Endothelial cell (in vitro differentiated cells): ENCODE measurements at regions not wholly inside any gene's neighbourhood (a gene's known extent, or its start where the extent isn't known, plus 50 kb on each side); places are given as distances from the start of the nearest gene placed in this dataset.

ENCODE experiments used
- DNase-seq: peaks from one replicate; pipeline ENCODE4 v3.0.0; 2021; ENCODE audit warnings: low spot score
- H3K27ac Mint-ChIP-seq: one replicate; pipeline ENCODE4 v1.8.0; 2021; ENCODE audit warnings: mixed read lengths, inconsistent platforms; ENCODE audit not compliant: unreplicated experiment
- H3K27me3 Mint-ChIP-seq: one replicate; pipeline ENCODE4 v1.8.0; 2021; ENCODE audit warnings: mild to moderate bottlenecking, moderate library complexity, mixed read lengths, inconsistent platforms; ENCODE audit not compliant: unreplicated experiment
- H3K36me3 Mint-ChIP-seq: one replicate; pipeline ENCODE4 v1.8.0; 2021; ENCODE audit warnings: mild to moderate bottlenecking, low read depth, mixed read lengths, inconsistent platforms; ENCODE audit not compliant: unreplicated experiment
- H3K4me1 Mint-ChIP-seq: one replicate; pipeline ENCODE4 v1.8.0; 2021; ENCODE audit warnings: mild to moderate bottlenecking, mixed read lengths, inconsistent platforms; ENCODE audit not compliant: unreplicated experiment
- H3K4me3 Mint-ChIP-seq: one replicate; pipeline ENCODE4 v1.8.0; 2021; ENCODE audit warnings: mild to moderate bottlenecking, mixed read lengths, inconsistent platforms; ENCODE audit not compliant: unreplicated experiment
- H3K9me3 Mint-ChIP-seq: one replicate; pipeline ENCODE4 v1.8.0; 2021; ENCODE audit warnings: mixed read lengths, inconsistent platforms; ENCODE audit not compliant: unreplicated experiment
- CTCF ChIP-seq: fragments of 200-600 bp; sonication (generic); IDR thresholded peaks from one replicate; pipeline ENCODE4 v1.5.0; 2021; ENCODE audit warnings: antibody characterized with exemption; ENCODE audit not compliant: unreplicated experiment

GRCh38 chr21:27841084-27841672 lies 874.3 kb upstream of the ADAMTS5 start:
- TF ChIP-seq CTCF, result no peak
- no peaks in the 10 kb centered on the region for H3K27me3 Mint-ChIP-seq
- H3K9me3 Mint-ChIP-seq, result no peaks in the 10 kb centered on the region
- DNase-seq, result no peak
- H3K27ac Mint-ChIP-seq, result no peak overlapping the region
- H3K36me3 Mint-ChIP-seq, result no peaks in the 10 kb centered on the region
- no peak overlapping the region for H3K4me3 Mint-ChIP-seq
- no peaks in the 10 kb centered on the region for H3K4me1 Mint-ChIP-seq

GRCh38 chr21:27840262-27840661 lies 873.4 kb upstream of the ADAMTS5 start:
- Mint-ChIP-seq H3K4me3 (no peak overlapping the region), H3K27me3 (no peaks in the 10 kb centered on the region)

GRCh38 chr21:27839512-27840115 lies 872.7 kb upstream of the ADAMTS5 start:
- no peak for TF ChIP-seq CTCF
- Mint-ChIP-seq H3K36me3 (no peaks in the 10 kb centered on the region), H3K9me3 (no peaks in the 10 kb centered on the region), H3K27ac (no peak overlapping the region), H3K27me3 (no peaks in the 10 kb centered on the region), H3K4me3 (no peak overlapping the region), H3K4me1 (no peaks in the 10 kb centered on the region)
- DNase-seq, result no peak

More at GRCh38 chr21:27840262-27840661, 873.4 kb upstream of the ADAMTS5 start:
- DNase-seq, result no peak
- no peaks in the 10 kb centered on the region for H3K36me3 Mint-ChIP-seq
- no peak overlapping the region for H3K27ac Mint-ChIP-seq
- no peak for TF ChIP-seq CTCF
- no peaks in the 10 kb centered on the region for H3K4me1 Mint-ChIP-seq
- no peaks in the 10 kb centered on the region for H3K9me3 Mint-ChIP-seq

- H3K4me3 Mint-ChIP-seq, result no peak overlapping the region
These were observed 871.7 kb upstream of the ADAMTS5 start for GRCh38 chr21:27838573-27838972.

More at GRCh38 chr21:27838573-27838972, 871.7 kb upstream of the ADAMTS5 start:
- no peak overlapping the region for H3K27ac Mint-ChIP-seq
- no peaks in the 10 kb centered on the region for H3K36me3 Mint-ChIP-seq
- no peaks in the 10 kb centered on the region for H3K4me1 Mint-ChIP-seq
- no peaks in the 10 kb centered on the region for H3K9me3 Mint-ChIP-seq
- no peaks in the 10 kb centered on the region for H3K27me3 Mint-ChIP-seq
- no peak for TF ChIP-seq CTCF
- DNase-seq, result no peak
